HepG2 (cell line): ENCODE measurements at regions not wholly inside any gene's neighbourhood (a gene's known extent, or its start where the extent isn't known, plus 50 kb on each side); places are given as distances from the start of the nearest gene placed in this dataset.
A peak's percentile ranks its signal among the peaks of the same experiment; 100 is the strongest.

Experiments used
- ATAC-seq: fragments of 200-7000 bp; cut with Tn5 transposase; 3 replicates; pipeline ENCODE4 v1.9.1; 2020; ENCODE audit warnings: mild to moderate bottlenecking, moderate library complexity
- BruUV-seq: library from RNA; stranded (reverse); fragments of 400-500 nt; replicated peaks from 2 replicates; lab custom pipeline; 2021; lab: Mats Ljungman, UMichigan
- CTCF ChIA-PET: fragments of 300-600 bp; formaldehyde crosslinking; extraction: SDS; loops from one replicate; lab custom pipeline; 2021; ENCODE audit warnings: low total read pairs, inconsistent platforms, low intra/inter-chr PET ratio; lab: Yijun Ruan, JAX
- POLR2A ChIA-PET: fragments of 350-600 bp; sonication (Branson Sonifier 250); formaldehyde crosslinking; loops from one replicate; lab custom pipeline; 2020; ENCODE audit warnings: antibody characterized with exemption, inconsistent platforms; lab: Yijun Ruan, JAX
- DNase-seq: peaks from one replicate; pipeline ENCODE4 v3.0.0-alpha.2; 2015; ENCODE audit warnings: low spot score
- FAIRE-seq: peaks from 3 replicates; lab custom pipeline; 2011; peaks lifted over from hg19 to GRCh38; lab: Jason Lieb, UNC
- H2AFZ ChIP-seq: one replicate; pipeline ENCODE4 v1.6.1; 2011; ENCODE audit warnings: low read length, inconsistent platforms
- H3K27ac ChIP-seq: fragments of 300-600 bp; 3 replicates; pipeline ENCODE4 v1.8.0; 2011; ENCODE audit warnings: mixed run types, mild to moderate bottlenecking, mixed read lengths, low read length, inconsistent platforms; ENCODE audit not compliant: insufficient read depth; ENCODE audit errors: extremely low read length
- H3K27me3 ChIP-seq, 2 experiments: fragments of 200-600 bp in 1 of 2; 2 replicates in 1 of 2; 3 replicates in 1 of 2; pipeline versions ENCODE4 v1.6.0 to v1.8.0; 2011; ENCODE audit warnings: low read length in 2 of 2, mild to moderate bottlenecking in 2 of 2, moderate library complexity in 2 of 2, inconsistent platforms in 1 of 2; ENCODE audit not compliant: insufficient read depth in 2 of 2, control insufficient read depth in 1 of 2
- H3K36me3 ChIP-seq, 2 experiments: fragments of 200-600 bp in 1 of 2; replicated peaks in 1 of 2; 2 replicates in 1 of 2; 3 replicates in 1 of 2; pipeline versions ENCODE4 v1.5.1 to v1.8.0; 2011; ENCODE audit warnings: low read length in 2 of 2, inconsistent platforms in 1 of 2; ENCODE audit not compliant: insufficient read depth in 2 of 2, control insufficient read depth in 1 of 2
- H3K4me1 ChIP-seq: 2 replicates; pipeline ENCODE4 v1.5.1; 2012; ENCODE audit warnings: low read length, inconsistent platforms; ENCODE audit not compliant: insufficient read depth
- H3K4me2 ChIP-seq: 2 replicates; pipeline ENCODE4 v1.6.0; 2011; ENCODE audit warnings: low read depth, low read length, inconsistent platforms
- H3K4me3 ChIP-seq, 3 experiments: fragments of 200-600 bp in 1 of 3; sonication (generic), shearing (Covaris generic) in 1 of 3; replicated peaks in 1 of 3; 2 replicates each; pipeline ENCODE4 v1.5.1; 2011 to 2016; ENCODE audit warnings: low read length in 3 of 3, inconsistent platforms in 2 of 3, low read depth in 2 of 3, mild to moderate bottlenecking in 2 of 3, control low read depth in 1 of 3, mixed read lengths in 1 of 3; ENCODE audit not compliant: insufficient read depth in 1 of 3
- H3K79me2 ChIP-seq: one replicate; pipeline ENCODE4 v1.6.1; 2011; ENCODE audit warnings: low read length, inconsistent platforms; ENCODE audit not compliant: insufficient read depth
- H3K9ac ChIP-seq: 2 replicates; pipeline ENCODE4 v1.6.0; 2011; ENCODE audit warnings: mild to moderate bottlenecking, low read depth, low read length, inconsistent platforms; ENCODE audit not compliant: insufficient read depth
- H3K9me3 ChIP-seq: 2 replicates; pipeline ENCODE4 v1.5.1; 2012; ENCODE audit warnings: mild to moderate bottlenecking, low read length
- H4K20me1 ChIP-seq: 2 replicates; pipeline ENCODE4 v1.6.0; 2011; ENCODE audit warnings: inconsistent platforms, mild to moderate bottlenecking, low read length, moderate library complexity; ENCODE audit not compliant: insufficient read depth
- ARNT ChIP-seq: fragments of 450-650 bp; IDR thresholded peaks from 2 replicates; pipeline ENCODE4 v1.6.1; 2017
- CERS6 ChIP-seq: sonication (generic); formaldehyde crosslinking; IDR thresholded peaks from 2 replicates; pipeline ENCODE4 v1.5.0; 2020; ENCODE audit warnings: missing genetic modification reagents
- DZIP1 ChIP-seq: sonication (generic); formaldehyde crosslinking; IDR thresholded peaks from 2 replicates; pipeline ENCODE4 v1.5.0; 2020; ENCODE audit warnings: mild to moderate bottlenecking, missing genetic modification reagents
- ELF3 ChIP-seq: IDR thresholded peaks from 2 replicates; pipeline ENCODE4 v1.6.1; 2016; ENCODE audit warnings: missing genetic modification reagents, missing compliant biosample characterization
- GPBP1L1 ChIP-seq: sonication (generic); formaldehyde crosslinking; IDR thresholded peaks from 2 replicates; pipeline ENCODE4 v1.5.0; 2020; ENCODE audit warnings: mild to moderate bottlenecking, missing genetic modification reagents
- IKZF1 ChIP-seq: fragments of 450-650 bp; IDR thresholded peaks from 2 replicates; pipeline ENCODE4 v1.7.1; 2016
- NFYC ChIP-seq: IDR thresholded peaks from 2 replicates; pipeline ENCODE4 v1.6.1; 2016; ENCODE audit warnings: missing genetic modification reagents, missing compliant biosample characterization
- PHF8 ChIP-seq: sonication (generic); formaldehyde crosslinking; IDR thresholded peaks from 2 replicates; pipeline ENCODE4 v1.5.0; 2020; ENCODE audit warnings: missing genetic modification reagents
- PLRG1 ChIP-seq: fragments of 450-650 bp; conservative IDR thresholded peaks from 2 replicates; pipeline ENCODE4 v1.6.1; 2016
- RAD51 ChIP-seq: fragments of 450-650 bp; IDR thresholded peaks from 2 replicates; pipeline ENCODE4 v1.6.1; 2016; ENCODE audit warnings: borderline replicate concordance
- SAFB2 ChIP-seq: sonication (generic); formaldehyde crosslinking; IDR thresholded peaks from 2 replicates; pipeline ENCODE4 v1.5.1; 2020; ENCODE audit warnings: missing genetic modification reagents, low read depth, mild to moderate bottlenecking, borderline replicate concordance
- SP1 ChIP-seq, 2 experiments: fragments of 450-650 bp in 1 of 2; sonication (generic) in 1 of 2; formaldehyde crosslinking in 1 of 2; IDR thresholded peaks; 2 replicates each; pipeline versions ENCODE4 v1.4.0 to v1.6.1; 2016 to 2020; ENCODE audit warnings: missing genetic modification reagents in 1 of 2
- SSRP1 ChIP-seq: IDR thresholded peaks from 2 replicates; pipeline ENCODE4 v1.6.1; 2016; ENCODE audit warnings: control low read depth
- THYN1 ChIP-seq: sonication (generic); formaldehyde crosslinking; IDR thresholded peaks from 2 replicates; pipeline ENCODE4 v1.8.1; 2023; ENCODE audit warnings: low read depth, mild to moderate bottlenecking, moderate library complexity, missing genetic modification reagents, borderline replicate concordance
- ZBTB39 ChIP-seq: sonication (generic); formaldehyde crosslinking; IDR thresholded peaks from 2 replicates; pipeline ENCODE4 v1.5.0; 2020; ENCODE audit warnings: missing genetic modification reagents
- ZNF383 ChIP-seq: sonication (generic); formaldehyde crosslinking; IDR thresholded peaks from 2 replicates; pipeline ENCODE4 v1.4.0; 2020; ENCODE audit warnings: missing genetic modification reagents, mild to moderate bottlenecking, borderline replicate concordance
- ZNF605 ChIP-seq: sonication (generic); formaldehyde crosslinking; IDR thresholded peaks from 2 replicates; pipeline ENCODE4 v1.8.0; 2022; ENCODE audit warnings: mild to moderate bottlenecking, missing genetic modification reagents
- ZNF615 ChIP-seq: sonication (generic); formaldehyde crosslinking; IDR thresholded peaks from 2 replicates; pipeline ENCODE4 v1.5.0; 2020; ENCODE audit warnings: mild to moderate bottlenecking, missing genetic modification reagents, borderline replicate concordance
- ZNF784 ChIP-seq: sonication (generic); formaldehyde crosslinking; IDR thresholded peaks from 2 replicates; pipeline ENCODE4 v1.5.1; 2020; ENCODE audit warnings: missing genetic modification reagents, mild to moderate bottlenecking, borderline replicate concordance
- WGBS: methylation state at CpG from one replicate; pipeline ENCODE4 v1.1.6; 2017; ENCODE audit warnings: low lambda C conversion rate; 5-methylcytosine and 5-hydroxymethylcytosine counted together
- in situ Hi-C: cut with HindIII; loops from 2 replicates; pipeline ENCODE4 v1.10.0; 2017; ENCODE audit warnings: low pct_unique_long_range_greater_than_20kb; ENCODE audit not compliant: extremely low pct_ligation_motif_present
- intact Hi-C: fragments of 100-400 bp; cut with micrococcal nuclease; formaldehyde crosslinking; loops from one replicate; pipeline ENCODE4 v1.10.0; 2022; ENCODE audit not compliant: unreplicated experiment

- WGBS, result 3% methylated on average over 6 of the region's 6 CpGs
- Histone ChIP-seq H3K36me3 (no peaks in the 10 kb centered on the region), H3K79me2 (no peaks in the 10 kb centered on the region), H3K4me2 (no peak overlapping the region), H4K20me1 (no peaks in the 10 kb centered on the region), H3K27me3 (no peaks in the 10 kb centered on the region), H3K27ac (no peak overlapping the region), H3K9ac (no peak overlapping the region), H3K9me3 (no peaks in the 10 kb centered on the region), H3K4me3 (no peak overlapping the region), H2AFZ (no peak overlapping the region), H3K4me1 (no peaks in the 10 kb centered on the region)
- ChIA-PET POLR2A (no interaction called here), CTCF (no interaction called here)
- DNase-seq (no peak), ATAC-seq (0 out of 3 replicates have a peak, but pooled peaks have one; percentile 29), FAIRE-seq (no peak)
- intact Hi-C loops, result no loop called here
- in situ Hi-C loops, result no loop called here
- no TSS peak for BruUV-seq
- peak; percentile 92; the same call in 1 of the 2 replicates for TF ChIP-seq PLRG1
- no peak for TF ChIP-seq PHF8 (CRISPR knock-in tag)
- TF ChIP-seq CERS6 (CRISPR knock-in tag), result no peak
- TF ChIP-seq ZNF605, result no peak
- TF ChIP-seq ZBTB39 (CRISPR knock-in tag), result no peak
- TF ChIP-seq ZNF784, result no peak
- no peak for TF ChIP-seq ZNF383 (CRISPR knock-in tag)
- TF ChIP-seq SSRP1 (CRISPR knock-in tag), result no peak
- TF ChIP-seq IKZF1, result 0 out of 2 replicates have a peak, but pooled peaks have one; percentile 70
- TF ChIP-seq GPBP1L1, result no peak
- no peak for TF ChIP-seq DZIP1 (CRISPR knock-in tag)
- peak; percentile 52; the same call in 1 of the 2 replicates for TF ChIP-seq SP1 (IDR thresholded peaks at IDR 0.05)
- no peak for TF ChIP-seq SP1 (CRISPR knock-in tag; IDR thresholded peaks at IDR 0.05)
- no peak for TF ChIP-seq THYN1
- no peak for TF ChIP-seq ZNF615 (CRISPR knock-in tag)
- no peak for TF ChIP-seq NFYC (CRISPR knock-in tag)
- peak; percentile 13; the same call in 1 of the 2 replicates for TF ChIP-seq RAD51
- TF ChIP-seq ELF3, result no peak
- TF ChIP-seq SAFB2 (CRISPR knock-in tag), result no peak
- TF ChIP-seq ARNT, result 0 out of 2 replicates have a peak, but pooled peaks have one; percentile 74
These were observed 1138.4 kb downstream of the RPIA start for GRCh38 chr2:89829828-89830227.
